ENCODE measurements at regions not wholly inside any gene's neighbourhood (a gene's known extent, or its start where the extent isn't known, plus 50 kb on each side); places are given as distances from the start of the nearest gene placed in this dataset.

- H3K4me3 ChIP-seq: no peak overlapping the region
- H3K9me3 ChIP-seq: peaks cover 0 to 34% of the 10 kb centered on the region in 2 donors
- H3K27ac ChIP-seq: no peak overlapping the region
- no peaks in the 10 kb centered on the region for H3K36me3 ChIP-seq
- TF ChIP-seq POLR2A (IDR thresholded peaks at IDR 0.05): no peak
- no peak for TF ChIP-seq POLR2AphosphoS5 (IDR thresholded peaks at IDR 0.05)
- TF ChIP-seq CTCF (IDR thresholded peaks at IDR 0.05): no peak
- no peaks in the 10 kb centered on the region for H3K27me3 ChIP-seq
- intact Hi-C loops (cut with DNase I; ENCODE audit: low total_unique reads): no loop called here
- H3K4me1 ChIP-seq: no peaks in the 10 kb centered on the region
- no peak for DNase-seq (ENCODE audit: low spot score in 2 of 2)
Observed at GRCh38 chr12:30345744-30346471, 349.8 kb downstream of the IPO8 start.

DNA sequence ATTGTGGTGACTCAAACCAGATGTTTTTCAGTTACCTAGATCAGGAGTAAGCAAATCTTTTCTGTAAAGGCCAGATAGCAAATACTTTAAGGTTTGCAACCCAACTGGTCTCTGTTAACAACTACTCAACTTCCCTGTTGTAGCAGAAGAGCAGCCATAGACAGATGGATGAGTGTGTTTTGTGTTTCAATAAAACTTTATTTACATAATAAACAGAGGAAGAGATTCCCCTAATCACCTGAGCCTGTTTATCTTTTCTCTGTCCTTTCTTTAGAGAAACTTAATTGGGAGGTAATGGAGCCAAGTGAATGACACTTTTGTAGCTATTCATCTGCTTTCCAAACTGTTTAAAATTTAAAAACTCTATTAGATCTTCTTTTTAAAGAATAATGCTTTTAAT, 365.1 kb downstream of the IPO8 start:
- intact Hi-C loops (cut with DNase I; ENCODE audit: low total_unique reads): loop anchor here (10.0 kb wide), 1 partner anchor 1066 kb away; no protein-coding TSS in a partner anchor
- no peak overlapping the region for H3K4me3 ChIP-seq
- H3K27me3 ChIP-seq: no peaks in the 10 kb centered on the region
- TF ChIP-seq POLR2A (IDR thresholded peaks at IDR 0.05) (no peak), POLR2AphosphoS5 (IDR thresholded peaks at IDR 0.05) (no peak), CTCF (IDR thresholded peaks at IDR 0.05) (no peak)
- no peaks in the 10 kb centered on the region for H3K9me3 ChIP-seq
- no peaks in the 10 kb centered on the region for H3K36me3 ChIP-seq
- no peaks in the 10 kb centered on the region for H3K4me1 ChIP-seq
- DNase-seq (ENCODE audit: low spot score in 2 of 2): no peak
- H3K27ac ChIP-seq: no peak overlapping the region

DNA sequence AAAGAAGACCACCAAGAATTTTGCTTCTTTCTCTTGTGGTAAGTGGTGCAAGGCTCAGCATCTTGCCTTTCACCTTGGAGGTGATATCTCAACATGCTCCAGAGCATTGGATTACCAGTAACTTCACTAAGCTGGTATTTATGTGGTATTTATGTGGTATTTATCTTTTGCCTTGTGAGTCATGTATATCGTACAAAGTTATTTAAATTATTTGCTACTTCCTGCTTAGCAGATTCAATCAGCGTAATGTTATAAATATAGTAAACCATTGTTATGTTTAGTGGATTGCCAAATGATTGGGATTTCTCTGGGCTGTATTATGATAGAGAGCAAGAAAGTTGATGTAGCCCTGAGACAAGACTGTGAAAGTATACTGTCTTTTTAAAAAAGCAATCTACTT, 366.4 kb downstream of the IPO8 start:
- no peak for DNase-seq (ENCODE audit: low spot score in 2 of 2)

GRCh38 chr12:30323008-30323407, 372.7 kb downstream of the IPO8 start:
- Histone ChIP-seq H3K27me3 (no peaks in the 10 kb centered on the region), H3K9me3 (peaks cover 0 to 22% of the 10 kb centered on the region in 2 donors), H3K36me3 (no peaks in the 10 kb centered on the region), H3K27ac (no peak overlapping the region), H3K4me3 (no peak overlapping the region), H3K4me1 (no peaks in the 10 kb centered on the region)
- TF ChIP-seq POLR2A (IDR thresholded peaks at IDR 0.05) (no peak), POLR2AphosphoS5 (IDR thresholded peaks at IDR 0.05) (no peak), CTCF (IDR thresholded peaks at IDR 0.05) (no peak)
- no peak for DNase-seq (ENCODE audit: low spot score in 2 of 2)
- intact Hi-C loops (cut with DNase I; ENCODE audit: low total_unique reads): no loop called here

More for the DNA sequence above, 366.4 kb downstream of the IPO8 start:
- no peaks in the 10 kb centered on the region for H3K27me3 ChIP-seq
- H3K4me1 ChIP-seq: no peaks in the 10 kb centered on the region
- TF ChIP-seq POLR2AphosphoS5 (IDR thresholded peaks at IDR 0.05): no peak
- no peak for TF ChIP-seq POLR2A (IDR thresholded peaks at IDR 0.05)
- no peak for TF ChIP-seq CTCF (IDR thresholded peaks at IDR 0.05)
- intact Hi-C loops (cut with DNase I; ENCODE audit: low total_unique reads): no loop called here
- peaks cover 0 to 5% of the 10 kb centered on the region in 2 donors for H3K9me3 ChIP-seq
- no peaks in the 10 kb centered on the region for H3K36me3 ChIP-seq
- H3K4me3 ChIP-seq: no peak overlapping the region
- H3K27ac ChIP-seq: no peak overlapping the region

DNA sequence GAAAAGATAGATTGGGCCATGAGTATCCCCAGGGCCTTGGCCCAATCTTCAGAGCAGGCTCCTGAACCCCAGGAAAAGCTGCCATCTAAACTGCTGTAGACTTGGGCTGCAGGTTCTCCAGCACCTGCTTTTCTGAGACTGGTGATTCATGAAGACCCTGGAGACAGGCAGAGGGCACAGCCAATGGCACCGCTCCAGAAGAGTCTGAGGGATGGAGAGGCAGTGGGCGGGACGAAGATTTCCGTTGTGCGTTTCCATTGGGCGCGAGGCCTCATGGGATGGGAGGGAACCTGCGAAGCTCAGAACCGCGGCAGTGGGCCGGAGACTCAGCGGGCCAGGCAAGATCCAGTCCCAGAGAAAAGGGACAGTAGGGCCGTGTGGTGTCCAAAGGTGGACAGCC, 375.1 kb downstream of the IPO8 start:
- intact Hi-C loops (cut with DNase I; ENCODE audit: low total_unique reads): no loop called here
- Histone ChIP-seq H3K4me3 (no peak overlapping the region), H3K9me3 (peaks cover 0 to 22% of the 10 kb centered on the region in 2 donors), H3K27me3 (no peaks in the 10 kb centered on the region), H3K36me3 (no peaks in the 10 kb centered on the region), H3K27ac (no peak overlapping the region), H3K4me1 (no peaks in the 10 kb centered on the region)
- TF ChIP-seq CTCF (IDR thresholded peaks at IDR 0.05): no peak
- no peak for TF ChIP-seq POLR2A (IDR thresholded peaks at IDR 0.05)
- no peak for TF ChIP-seq POLR2AphosphoS5 (IDR thresholded peaks at IDR 0.05)
- DNase-seq (ENCODE audit: low spot score in 2 of 2): no peak

Data from breast epithelium (tissue), 4 donors.